ENCODE measurements at regions not wholly inside any gene's neighbourhood (a gene's known extent, or its start where the extent isn't known, plus 50 kb on each side); places are given as distances from the start of the nearest gene placed in this dataset.
"Not testable (repeated sequence)": the region's sequence is repeated elsewhere in the genome, so short reads cannot be mapped to it uniquely, and the experiment has no call there.

DNA sequence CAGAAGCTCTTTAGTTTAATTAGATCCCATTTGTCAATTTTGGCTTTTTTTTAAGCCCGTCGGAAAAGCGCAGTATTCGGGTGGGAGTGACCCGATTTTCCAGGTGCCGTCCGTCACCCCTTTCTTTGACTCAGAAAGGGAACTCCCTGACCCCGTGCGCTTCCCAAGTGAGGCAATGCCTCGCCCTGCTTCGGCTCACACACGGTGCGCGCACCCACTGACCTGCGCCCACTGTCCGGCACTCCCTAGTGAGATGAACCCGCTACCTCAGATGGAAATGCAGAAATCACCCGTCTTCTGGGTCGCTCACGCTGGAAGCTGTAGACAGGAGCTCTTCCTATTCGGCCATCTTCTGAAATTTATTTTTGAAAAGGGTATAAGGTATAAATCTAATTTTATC lies 433.4 kb upstream of the NRG3 start:
- TF ChIP-seq POLR2A (IDR thresholded peaks at IDR 0.05), result not testable (repeated sequence)
- TF ChIP-seq, protein P1, sequence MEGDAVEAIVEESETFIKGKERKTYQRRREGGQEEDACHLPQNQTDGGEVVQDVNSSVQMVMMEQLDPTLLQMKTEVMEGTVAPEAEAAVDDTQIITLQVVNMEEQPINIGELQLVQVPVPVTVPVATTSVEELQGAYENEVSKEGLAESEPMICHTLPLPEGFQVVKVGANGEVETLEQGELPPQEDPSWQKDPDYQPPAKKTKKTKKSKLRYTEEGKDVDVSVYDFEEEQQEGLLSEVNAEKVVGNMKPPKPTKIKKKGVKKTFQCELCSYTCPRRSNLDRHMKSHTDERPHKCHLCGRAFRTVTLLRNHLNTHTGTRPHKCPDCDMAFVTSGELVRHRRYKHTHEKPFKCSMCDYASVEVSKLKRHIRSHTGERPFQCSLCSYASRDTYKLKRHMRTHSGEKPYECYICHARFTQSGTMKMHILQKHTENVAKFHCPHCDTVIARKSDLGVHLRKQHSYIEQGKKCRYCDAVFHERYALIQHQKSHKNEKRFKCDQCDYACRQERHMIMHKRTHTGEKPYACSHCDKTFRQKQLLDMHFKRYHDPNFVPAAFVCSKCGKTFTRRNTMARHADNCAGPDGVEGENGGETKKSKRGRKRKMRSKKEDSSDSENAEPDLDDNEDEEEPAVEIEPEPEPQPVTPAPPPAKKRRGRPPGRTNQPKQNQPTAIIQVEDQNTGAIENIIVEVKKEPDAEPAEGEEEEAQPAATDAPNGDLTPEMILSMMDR (IDR thresholded peaks at IDR 0.05), result not testable (repeated sequence)

All from breast epithelium (tissue), 3 donors.